ENCODE measurements at regions not wholly inside any gene's neighbourhood (a gene's known extent, or its start where the extent isn't known, plus 50 kb on each side); places are given as distances from the start of the nearest gene placed in this dataset.
"Not testable (repeated sequence)": the region's sequence is repeated elsewhere in the genome, so short reads cannot be mapped to it uniquely, and the experiment has no call there.

DNA sequence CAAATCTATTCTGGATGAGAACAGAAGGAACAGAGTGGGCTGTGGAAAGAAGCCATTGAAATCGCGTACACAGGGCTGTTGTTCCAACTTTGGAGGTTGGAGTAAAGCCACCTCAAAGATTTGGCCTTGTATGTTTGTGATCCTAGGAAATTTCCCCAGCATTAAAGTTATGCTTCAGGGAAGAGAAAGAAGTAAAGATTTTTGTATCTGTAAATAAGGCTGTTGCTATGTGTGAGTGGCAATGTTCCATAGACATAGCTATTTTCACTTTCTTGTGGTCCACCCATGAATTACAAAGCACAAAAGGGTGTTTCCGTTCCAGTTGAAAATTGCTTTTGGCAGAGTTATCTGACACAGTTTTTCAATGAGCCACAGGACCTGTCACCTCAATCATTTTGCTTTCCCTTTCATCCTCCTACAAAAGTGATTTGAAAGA, 321.3 kb downstream of the TFAP2B start:
- DNase-seq: no peak
- no peaks in the 10 kb centered on the region for H3K27me3 Mint-ChIP-seq (ENCODE audit: unreplicated experiment)
- H3K27ac Mint-ChIP-seq (ENCODE audit: unreplicated experiment): no peak overlapping the region
- H3K9me3 Mint-ChIP-seq (ENCODE audit: unreplicated experiment): peaks cover 2% of the 10 kb centered on the region
- H3K4me3 Mint-ChIP-seq (ENCODE audit: unreplicated experiment): no peak overlapping the region
- no peaks in the 10 kb centered on the region for H3K4me1 Mint-ChIP-seq (ENCODE audit: low read depth, unreplicated experiment)
- no peaks in the 10 kb centered on the region for H3K36me3 Mint-ChIP-seq (ENCODE audit: unreplicated experiment)
- TF ChIP-seq, protein P1, sequence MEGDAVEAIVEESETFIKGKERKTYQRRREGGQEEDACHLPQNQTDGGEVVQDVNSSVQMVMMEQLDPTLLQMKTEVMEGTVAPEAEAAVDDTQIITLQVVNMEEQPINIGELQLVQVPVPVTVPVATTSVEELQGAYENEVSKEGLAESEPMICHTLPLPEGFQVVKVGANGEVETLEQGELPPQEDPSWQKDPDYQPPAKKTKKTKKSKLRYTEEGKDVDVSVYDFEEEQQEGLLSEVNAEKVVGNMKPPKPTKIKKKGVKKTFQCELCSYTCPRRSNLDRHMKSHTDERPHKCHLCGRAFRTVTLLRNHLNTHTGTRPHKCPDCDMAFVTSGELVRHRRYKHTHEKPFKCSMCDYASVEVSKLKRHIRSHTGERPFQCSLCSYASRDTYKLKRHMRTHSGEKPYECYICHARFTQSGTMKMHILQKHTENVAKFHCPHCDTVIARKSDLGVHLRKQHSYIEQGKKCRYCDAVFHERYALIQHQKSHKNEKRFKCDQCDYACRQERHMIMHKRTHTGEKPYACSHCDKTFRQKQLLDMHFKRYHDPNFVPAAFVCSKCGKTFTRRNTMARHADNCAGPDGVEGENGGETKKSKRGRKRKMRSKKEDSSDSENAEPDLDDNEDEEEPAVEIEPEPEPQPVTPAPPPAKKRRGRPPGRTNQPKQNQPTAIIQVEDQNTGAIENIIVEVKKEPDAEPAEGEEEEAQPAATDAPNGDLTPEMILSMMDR (IDR thresholded peaks at IDR 0.05; ENCODE audit: partially characterized antibody, unreplicated experiment): no peak

DNA sequence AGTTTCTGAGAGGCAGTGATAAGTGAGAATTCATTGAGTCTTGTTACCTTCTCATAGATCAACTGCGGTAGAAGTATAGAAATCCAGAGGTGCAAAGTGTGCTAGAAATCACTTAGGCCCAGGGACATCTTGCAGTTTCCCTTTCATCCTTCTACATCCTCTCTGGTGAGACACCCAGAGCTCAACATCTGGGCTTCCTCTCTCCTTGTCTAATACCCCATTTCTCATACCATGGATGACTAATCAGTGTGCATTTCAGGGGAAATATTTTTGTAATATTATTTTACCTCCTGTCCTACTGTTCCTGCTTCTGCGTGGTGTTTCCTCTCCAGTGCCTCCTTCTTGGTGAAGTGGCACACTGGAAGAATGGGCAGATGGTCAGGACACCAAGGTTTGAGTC, 322.4 kb downstream of the TFAP2B start:
- Mint-ChIP-seq H3K36me3 (ENCODE audit: unreplicated experiment) (no peaks in the 10 kb centered on the region), H3K4me3 (ENCODE audit: unreplicated experiment) (no peak overlapping the region), H3K4me1 (ENCODE audit: low read depth, unreplicated experiment) (no peaks in the 10 kb centered on the region), H3K9me3 (ENCODE audit: unreplicated experiment) (peaks cover 2% of the 10 kb centered on the region), H3K27me3 (ENCODE audit: unreplicated experiment) (no peaks in the 10 kb centered on the region), H3K27ac (ENCODE audit: unreplicated experiment) (no peak overlapping the region)
- no peak for DNase-seq
- TF ChIP-seq, protein P1 (IDR thresholded peaks at IDR 0.05; ENCODE audit: partially characterized antibody, unreplicated experiment): no peak

DNA sequence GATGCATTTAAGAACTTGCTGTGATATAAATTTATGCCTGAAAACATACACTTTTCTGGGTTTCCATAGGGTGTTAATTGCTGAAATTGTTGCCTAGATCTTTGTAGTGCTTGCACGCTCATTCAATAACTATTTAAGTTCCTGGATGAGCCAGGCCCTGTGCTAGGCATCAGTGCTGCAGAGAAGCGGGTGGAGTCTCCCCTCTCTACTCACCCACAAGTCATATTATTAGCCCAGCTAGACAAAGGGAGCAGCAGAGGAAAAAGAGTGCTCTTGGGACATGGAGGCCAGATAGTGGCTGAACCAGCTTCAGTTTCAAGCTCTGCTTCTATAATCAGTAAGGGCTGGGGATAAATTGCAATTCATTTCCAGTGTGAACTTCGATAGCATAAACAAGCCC, 329.1 kb downstream of the TFAP2B start:
- TF ChIP-seq, protein P1 (IDR thresholded peaks at IDR 0.05; ENCODE audit: partially characterized antibody, unreplicated experiment): no peak
- no peaks in the 10 kb centered on the region for H3K36me3 Mint-ChIP-seq (ENCODE audit: unreplicated experiment)
- H3K27ac Mint-ChIP-seq (ENCODE audit: unreplicated experiment): no peak overlapping the region
- H3K27me3 Mint-ChIP-seq (ENCODE audit: unreplicated experiment): peaks cover 2% of the 10 kb centered on the region
- H3K9me3 Mint-ChIP-seq (ENCODE audit: unreplicated experiment): peaks cover 3% of the 10 kb centered on the region
- H3K4me3 Mint-ChIP-seq (ENCODE audit: unreplicated experiment): no peak overlapping the region
- H3K4me1 Mint-ChIP-seq (ENCODE audit: low read depth, unreplicated experiment): peaks cover 9% of the 10 kb centered on the region
- DNase-seq: no peak

DNA sequence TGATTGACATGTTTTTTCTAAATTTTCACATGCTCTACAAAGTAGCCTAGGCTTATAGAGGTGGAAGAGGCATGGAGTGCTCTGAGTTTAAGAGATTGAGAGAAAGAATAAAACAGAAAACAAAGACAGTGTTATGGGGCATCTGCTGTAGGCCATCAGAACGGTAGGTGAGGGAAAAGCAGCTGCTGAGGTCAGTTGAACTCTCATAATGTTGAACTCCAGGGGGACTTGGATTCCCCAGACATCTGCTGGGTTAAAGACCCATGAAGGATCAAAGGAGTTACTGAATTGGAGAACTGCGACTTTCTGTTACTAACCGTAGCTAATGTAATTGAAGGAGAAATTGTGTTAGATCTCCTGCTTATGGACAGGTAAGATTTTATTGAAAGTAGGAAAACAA, 333.9 kb downstream of the TFAP2B start:
- Mint-ChIP-seq H3K4me1 (ENCODE audit: low read depth, unreplicated experiment) (peaks cover 10% of the 10 kb centered on the region), H3K36me3 (ENCODE audit: unreplicated experiment) (peaks cover 4% of the 10 kb centered on the region), H3K9me3 (ENCODE audit: unreplicated experiment) (peaks cover 3% of the 10 kb centered on the region), H3K4me3 (ENCODE audit: unreplicated experiment) (peak overlapping the region; percentile 4), H3K27ac (ENCODE audit: unreplicated experiment) (peak overlapping the region; percentile 8), H3K27me3 (ENCODE audit: unreplicated experiment) (peaks cover 11% of the 10 kb centered on the region)
- TF ChIP-seq, protein P1 (IDR thresholded peaks at IDR 0.05; ENCODE audit: partially characterized antibody, unreplicated experiment): no peak
- DNase-seq: peak; percentile 31

DNA sequence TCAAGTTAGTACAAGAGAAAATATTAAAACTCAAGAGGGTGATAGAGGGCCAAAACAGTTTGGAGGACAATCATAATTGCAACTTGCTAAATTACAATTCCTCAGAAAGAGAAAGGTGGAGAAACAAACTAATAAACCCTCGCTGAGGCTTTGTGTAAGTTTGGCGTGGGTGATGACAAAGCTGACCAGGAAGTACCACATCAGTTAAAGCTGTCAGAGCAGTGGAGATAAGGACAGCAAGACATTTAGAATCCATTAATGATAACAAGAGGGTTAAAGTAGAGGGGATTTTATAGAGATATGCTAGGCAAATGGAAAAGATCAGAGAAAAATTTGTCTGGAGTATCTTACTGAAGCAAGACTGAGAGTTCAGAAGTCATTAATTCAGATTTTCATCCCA, 334.4 kb downstream of the TFAP2B start:
- no peak overlapping the region for H3K4me3 Mint-ChIP-seq (ENCODE audit: unreplicated experiment)
- no peak overlapping the region for H3K27ac Mint-ChIP-seq (ENCODE audit: unreplicated experiment)
- peaks cover 4% of the 10 kb centered on the region for H3K36me3 Mint-ChIP-seq (ENCODE audit: unreplicated experiment)
- no peak for DNase-seq
- peaks cover 3% of the 10 kb centered on the region for H3K9me3 Mint-ChIP-seq (ENCODE audit: unreplicated experiment)
- TF ChIP-seq, protein P1 (IDR thresholded peaks at IDR 0.05; ENCODE audit: partially characterized antibody, unreplicated experiment): no peak
- H3K27me3 Mint-ChIP-seq (ENCODE audit: unreplicated experiment): peaks cover 11% of the 10 kb centered on the region
- peaks cover 8% of the 10 kb centered on the region for H3K4me1 Mint-ChIP-seq (ENCODE audit: low read depth, unreplicated experiment)

DNA sequence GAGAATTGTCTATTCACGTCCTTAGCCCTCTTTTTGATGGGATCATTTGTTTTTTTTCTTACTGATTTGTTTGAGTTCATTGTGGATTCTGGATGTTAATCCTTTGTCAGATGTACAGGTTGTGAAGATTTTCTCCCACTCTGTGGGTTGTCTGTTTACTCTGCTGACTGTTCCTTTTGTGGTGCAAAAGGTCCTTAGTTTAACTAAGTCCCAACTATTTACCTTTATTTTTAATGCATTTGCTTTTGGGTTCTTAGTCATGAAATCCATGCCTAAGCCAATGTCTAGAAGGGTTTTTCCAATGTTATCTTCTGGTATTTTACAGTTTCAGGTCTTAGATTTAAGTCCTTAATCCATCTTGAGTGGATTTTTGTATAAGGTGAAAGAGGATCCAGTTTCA, 336.3 kb downstream of the TFAP2B start:
- H3K27ac Mint-ChIP-seq (ENCODE audit: unreplicated experiment); H3K4me3 Mint-ChIP-seq (ENCODE audit: unreplicated experiment); DNase-seq; H3K36me3 Mint-ChIP-seq (ENCODE audit: unreplicated experiment); H3K4me1 Mint-ChIP-seq (ENCODE audit: low read depth, unreplicated experiment); H3K9me3 Mint-ChIP-seq (ENCODE audit: unreplicated experiment): not testable (repeated sequence)
- H3K27me3 Mint-ChIP-seq (ENCODE audit: unreplicated experiment): peaks cover 11% of the 10 kb centered on the region

DNA sequence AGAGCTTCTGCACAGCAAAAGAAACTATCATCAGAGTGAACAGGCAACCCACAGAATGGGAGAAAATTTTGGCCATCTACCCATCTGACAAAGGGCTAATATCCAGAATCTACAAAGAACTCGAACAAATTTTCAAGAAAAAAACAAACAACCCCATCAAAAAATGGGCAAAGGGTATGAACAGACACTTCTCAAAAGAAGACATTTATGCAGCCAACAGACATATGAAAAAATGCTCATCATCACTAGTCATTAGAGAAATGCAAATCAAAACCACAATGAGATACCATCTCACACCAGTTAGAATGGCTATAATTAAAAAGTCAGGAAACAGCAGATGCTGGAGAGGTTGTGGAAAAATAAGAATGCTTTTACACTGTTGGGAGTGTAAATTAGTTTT, 340.6 kb downstream of the TFAP2B start:
- not testable (repeated sequence) for H3K9me3 Mint-ChIP-seq (ENCODE audit: unreplicated experiment); H3K27me3 Mint-ChIP-seq (ENCODE audit: unreplicated experiment); H3K4me1 Mint-ChIP-seq (ENCODE audit: low read depth, unreplicated experiment); H3K27ac Mint-ChIP-seq (ENCODE audit: unreplicated experiment); H3K36me3 Mint-ChIP-seq (ENCODE audit: unreplicated experiment); DNase-seq; H3K4me3 Mint-ChIP-seq (ENCODE audit: unreplicated experiment)

Data from glutamatergic neuron (in vitro differentiated cells).